GM19193 (cell line): ENCODE measurements at regions not wholly inside any gene's neighbourhood (a gene's known extent, or its start where the extent isn't known, plus 50 kb on each side); places are given as distances from the start of the nearest gene placed in this dataset.

Experiments used
- POLR2A ChIP-seq: IDR thresholded peaks from 4 replicates; pipeline ENCODE4 v1.6.1; 2011; ENCODE audit not compliant: insufficient read depth, insufficient read length; ENCODE audit errors: extremely low read depth

- TF ChIP-seq POLR2A: no peak
These were observed 95.9 kb downstream of the FAM43A start for GRCh38 chr3:194781617-194782016.

GRCh38 chr3:194782698-194783404, 97.2 kb downstream of the FAM43A start:
- no peak for TF ChIP-seq POLR2A

- no peak for TF ChIP-seq POLR2A
These were observed 98.7 kb downstream of the FAM43A start for GRCh38 chr3:194784361-194784760.

- TF ChIP-seq POLR2A: no peak
These were observed 99.6 kb downstream of the FAM43A start for GRCh38 chr3:194785315-194785714.

GRCh38 chr3:194787072-194787471, 101.4 kb downstream of the FAM43A start:
- no peak for TF ChIP-seq POLR2A

- TF ChIP-seq POLR2A: no peak
These were observed 102.0 kb downstream of the FAM43A start for GRCh38 chr3:194787650-194788049.

GRCh38 chr3:194792368-194792767, 106.7 kb downstream of the FAM43A start:
- no peak for TF ChIP-seq POLR2A

- no peak for TF ChIP-seq POLR2A
These were observed 112.0 kb downstream of the FAM43A start for GRCh38 chr3:194797555-194798250.

GRCh38 chr3:194798486-194798885, 112.8 kb downstream of the FAM43A start:
- no peak for TF ChIP-seq POLR2A

GRCh38 chr3:194800002-194800401, 114.3 kb downstream of the FAM43A start:
- no peak for TF ChIP-seq POLR2A

GRCh38 chr3:194801461-194802432, 116.1 kb downstream of the FAM43A start:
- no peak for TF ChIP-seq POLR2A

- TF ChIP-seq POLR2A: no peak
These were observed 119.1 kb downstream of the FAM43A start for GRCh38 chr3:194804796-194805195.

GRCh38 chr3:194805546-194805945, 119.9 kb downstream of the FAM43A start:
- TF ChIP-seq POLR2A: no peak

GRCh38 chr3:194806991-194807630, 121.4 kb downstream of the FAM43A start:
- no peak for TF ChIP-seq POLR2A
